HG02798 (cell line): ENCODE measurements at regions not wholly inside any gene's neighbourhood (a gene's known extent, or its start where the extent isn't known, plus 50 kb on each side); places are given as distances from the start of the nearest gene placed in this dataset.

Source experiments
- ATAC-seq: cut with Tn5 transposase; IDR thresholded peaks from one replicate; pipeline ENCODE4 v1.9.1; 2021; ENCODE audit warnings: mild to moderate bottlenecking; ENCODE audit not compliant: unreplicated experiment, poor library complexity

- ATAC-seq: no peak
Observed at GRCh38 chr1:55968661-55969060, 610.7 kb downstream of the PLPP3 start.

GRCh38 chr1:55965981-55966461 is 613.3 kb downstream of the PLPP3 start:
- ATAC-seq: no peak

DNA sequence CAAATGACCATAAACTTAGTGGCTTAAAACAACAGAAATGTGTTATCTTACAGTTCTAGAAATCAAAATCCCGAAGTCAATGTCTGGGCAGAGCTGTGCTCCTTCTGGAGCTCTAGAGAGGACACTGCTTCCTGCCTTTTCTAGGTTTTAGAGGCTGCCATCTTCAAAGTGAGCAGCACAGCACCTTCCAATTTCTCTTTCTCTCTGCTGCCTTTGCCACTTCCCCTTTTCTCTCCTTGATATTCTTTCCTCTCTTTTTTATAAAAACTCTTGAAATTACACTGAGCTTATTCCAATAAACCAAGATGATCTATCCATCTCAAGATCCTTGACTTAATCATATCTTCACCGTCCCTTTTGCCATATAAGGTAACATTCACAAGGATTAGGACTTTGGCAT is 616.9 kb downstream of the PLPP3 start:
- no peak for ATAC-seq

- no peak for ATAC-seq
Observed at GRCh38 chr1:55959136-55959548, 620.2 kb downstream of the PLPP3 start.

DNA sequence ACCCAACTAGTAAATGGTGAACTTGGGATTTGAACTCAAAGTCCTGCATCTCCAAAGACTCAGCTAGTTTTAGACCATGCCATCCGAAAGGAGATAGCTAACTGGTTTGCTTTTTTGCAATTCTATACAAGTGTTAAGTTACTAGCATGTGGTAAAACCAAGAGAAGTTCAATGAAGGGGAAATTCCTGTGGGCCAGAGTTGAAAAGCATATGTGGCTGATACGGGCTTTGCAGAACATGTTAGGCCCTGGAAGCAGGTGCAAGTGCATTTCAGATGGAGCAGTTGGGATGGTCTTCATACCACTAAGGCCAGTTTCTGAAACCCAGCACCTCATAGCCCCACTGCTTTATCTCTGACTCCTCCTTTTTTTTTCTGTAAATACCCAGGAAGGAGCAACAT is 620.9 kb downstream of the PLPP3 start:
- no peak for ATAC-seq

DNA sequence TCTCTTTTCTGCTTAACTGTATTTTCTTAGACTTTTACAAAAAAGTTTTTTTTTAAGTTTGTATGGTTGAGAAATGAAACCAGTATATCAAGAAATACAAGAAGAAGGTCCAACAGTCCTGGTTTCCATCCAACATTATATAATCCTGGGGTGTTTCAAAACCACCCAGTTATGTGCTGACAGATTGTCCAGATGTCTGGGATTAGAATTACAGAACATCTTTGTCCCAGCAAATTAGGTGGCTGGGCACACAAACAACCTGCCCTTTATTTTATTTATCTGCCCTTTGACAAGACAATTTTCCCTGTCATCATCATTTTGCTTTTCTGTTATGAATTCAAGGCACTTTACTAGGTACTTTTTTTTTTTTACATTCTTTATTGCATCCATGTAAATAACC is 622.1 kb downstream of the PLPP3 start:
- ATAC-seq: no peak

DNA sequence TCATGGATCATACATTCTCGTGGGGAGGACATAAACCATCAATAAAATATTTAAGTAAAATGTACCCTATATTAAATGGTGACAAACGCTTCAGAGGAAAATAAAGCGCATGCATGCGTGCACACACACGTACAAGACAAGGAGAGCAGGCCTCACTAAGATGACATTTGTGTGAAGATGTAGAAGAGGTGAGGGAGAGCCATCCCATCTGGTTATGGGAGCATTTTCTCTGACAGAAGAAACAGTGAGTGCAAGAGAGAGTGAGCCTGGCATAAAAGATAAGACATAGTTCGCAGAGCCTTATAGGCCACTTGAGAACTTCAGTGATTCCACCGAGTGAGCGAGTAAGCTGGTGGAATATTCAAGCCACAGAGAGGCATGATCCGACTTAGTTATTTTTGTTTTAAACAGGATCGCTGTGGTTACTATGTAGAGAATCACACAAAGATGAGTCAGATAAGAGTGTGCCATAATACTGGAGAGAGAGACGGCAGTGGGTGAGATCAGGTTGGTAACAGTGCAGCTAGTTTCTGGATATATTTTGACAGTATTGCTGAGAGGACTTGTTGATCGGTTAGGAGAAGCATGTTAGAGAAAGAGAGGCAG is 624.2 kb downstream of the PLPP3 start:
- ATAC-seq: no peak

- no peak for ATAC-seq
Observed at GRCh38 chr1:55951291-55951690, 628.1 kb downstream of the PLPP3 start.

DNA sequence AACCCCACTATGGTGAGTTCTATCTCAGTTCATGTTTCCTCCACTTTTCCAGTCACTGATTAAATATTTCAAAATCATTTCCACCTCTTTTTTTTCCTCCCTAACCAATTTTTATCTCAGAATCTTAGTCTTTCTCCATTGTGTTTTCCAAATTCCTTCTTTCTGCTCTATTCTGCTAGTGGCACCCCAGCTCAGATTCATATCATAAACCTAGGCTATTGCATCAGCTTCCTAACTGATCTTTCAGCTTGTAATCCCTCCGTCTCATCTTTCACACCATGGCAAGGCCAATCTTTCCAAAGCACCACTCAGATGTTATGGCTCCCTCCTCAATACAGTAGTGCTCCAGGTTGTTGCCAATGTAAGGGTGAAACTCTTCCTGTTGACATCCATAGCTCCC is 631.9 kb downstream of the PLPP3 start:
- no peak for ATAC-seq

GRCh38 chr1:55943721-55944435 is 635.5 kb downstream of the PLPP3 start:
- no peak for ATAC-seq

- no peak for ATAC-seq
Observed at GRCh38 chr1:55943012-55943411, 636.4 kb downstream of the PLPP3 start.

GRCh38 chr1:55939866-55940265 is 639.5 kb downstream of the PLPP3 start:
- ATAC-seq: no peak

DNA sequence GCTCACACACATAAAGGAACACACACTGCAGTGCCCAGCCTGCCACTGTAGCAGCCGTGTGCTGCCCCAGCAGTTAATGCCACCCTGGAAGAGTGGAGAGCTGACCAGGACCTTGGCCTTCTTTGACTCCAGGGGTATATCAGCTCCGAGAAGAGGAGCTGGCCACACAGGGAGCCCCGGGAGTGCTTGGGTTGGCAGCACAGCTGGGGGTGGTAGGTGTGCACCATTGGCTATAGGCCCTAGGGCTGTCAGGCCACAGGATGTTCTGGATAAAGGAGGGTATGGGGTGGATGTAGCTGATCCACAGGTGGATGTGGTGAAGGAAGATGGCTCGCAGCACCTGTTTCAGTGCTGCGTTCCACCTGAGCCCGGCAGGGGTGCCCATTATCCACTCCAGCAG is 640.5 kb downstream of the PLPP3 start:
- no peak for ATAC-seq

DNA sequence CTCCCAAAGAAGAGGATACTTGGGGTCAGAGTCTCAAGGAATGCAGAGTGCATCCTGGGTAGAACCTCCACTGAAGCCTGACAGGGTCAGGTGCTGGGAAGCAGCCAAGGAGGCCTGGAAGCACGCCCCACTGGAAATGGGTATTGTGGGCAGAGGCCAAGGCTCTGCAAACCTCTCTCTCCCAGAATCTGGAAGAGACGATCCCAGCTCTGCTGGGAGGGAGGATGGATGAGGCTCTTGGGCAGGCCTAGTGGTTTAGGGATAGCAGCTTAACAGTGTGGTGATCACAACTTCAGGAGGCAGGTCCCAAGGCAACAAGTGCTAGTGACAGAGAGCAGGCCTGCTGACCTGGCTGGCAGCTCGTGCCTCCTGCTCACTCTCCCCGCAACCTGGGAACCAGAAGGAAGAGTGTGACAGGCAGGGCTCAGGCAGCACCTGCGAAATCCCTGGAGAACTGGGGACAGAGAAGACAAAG is 641.0 kb downstream of the PLPP3 start:
- ATAC-seq: no peak

DNA sequence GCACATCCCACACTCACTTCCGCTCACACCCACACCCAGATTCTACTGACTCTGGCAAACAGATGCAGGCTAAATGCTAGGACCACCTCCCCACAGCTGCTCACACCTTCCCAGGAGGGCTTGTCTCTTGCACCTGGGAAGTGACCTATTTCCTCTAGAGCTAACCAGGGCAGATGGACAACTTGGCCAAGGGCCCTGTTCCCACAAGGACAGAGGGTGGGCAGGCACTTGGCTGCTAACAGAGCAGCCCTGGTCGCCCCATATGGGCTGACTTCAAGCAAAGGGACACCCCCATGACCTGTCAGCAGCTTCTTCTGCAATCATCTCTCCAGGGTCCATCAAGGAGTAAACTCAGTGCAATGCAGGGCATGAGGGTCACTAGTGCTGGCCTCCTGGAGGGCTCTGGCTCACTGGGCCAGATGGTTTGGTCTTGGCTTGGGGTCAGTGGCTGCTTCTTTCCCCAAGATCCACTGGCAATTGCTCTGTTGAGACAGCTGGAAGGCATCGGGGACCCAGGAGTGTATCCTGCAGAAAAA is 641.5 kb downstream of the PLPP3 start:
- no peak for ATAC-seq

GRCh38 chr1:55935236-55935635 is 644.1 kb downstream of the PLPP3 start:
- ATAC-seq: no peak

DNA sequence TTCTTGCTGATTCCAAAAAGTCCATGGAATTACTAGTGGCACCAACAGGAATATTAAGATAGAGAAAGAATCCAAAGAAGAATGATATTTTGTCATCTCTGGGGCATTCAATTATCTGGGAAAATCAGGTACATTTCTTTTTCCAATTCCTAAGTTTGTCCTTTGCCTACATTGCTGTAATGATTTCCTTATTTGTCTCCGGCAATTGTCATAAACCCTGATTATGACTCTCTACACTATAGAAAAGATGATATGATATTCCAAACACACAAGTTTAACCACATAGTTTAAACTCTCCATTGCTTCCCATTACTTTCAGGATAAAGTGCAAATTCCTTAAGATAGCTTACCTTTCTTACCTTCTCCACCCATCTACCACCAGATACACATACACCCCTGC is 647.0 kb downstream of the PLPP3 start:
- no peak for ATAC-seq

DNA sequence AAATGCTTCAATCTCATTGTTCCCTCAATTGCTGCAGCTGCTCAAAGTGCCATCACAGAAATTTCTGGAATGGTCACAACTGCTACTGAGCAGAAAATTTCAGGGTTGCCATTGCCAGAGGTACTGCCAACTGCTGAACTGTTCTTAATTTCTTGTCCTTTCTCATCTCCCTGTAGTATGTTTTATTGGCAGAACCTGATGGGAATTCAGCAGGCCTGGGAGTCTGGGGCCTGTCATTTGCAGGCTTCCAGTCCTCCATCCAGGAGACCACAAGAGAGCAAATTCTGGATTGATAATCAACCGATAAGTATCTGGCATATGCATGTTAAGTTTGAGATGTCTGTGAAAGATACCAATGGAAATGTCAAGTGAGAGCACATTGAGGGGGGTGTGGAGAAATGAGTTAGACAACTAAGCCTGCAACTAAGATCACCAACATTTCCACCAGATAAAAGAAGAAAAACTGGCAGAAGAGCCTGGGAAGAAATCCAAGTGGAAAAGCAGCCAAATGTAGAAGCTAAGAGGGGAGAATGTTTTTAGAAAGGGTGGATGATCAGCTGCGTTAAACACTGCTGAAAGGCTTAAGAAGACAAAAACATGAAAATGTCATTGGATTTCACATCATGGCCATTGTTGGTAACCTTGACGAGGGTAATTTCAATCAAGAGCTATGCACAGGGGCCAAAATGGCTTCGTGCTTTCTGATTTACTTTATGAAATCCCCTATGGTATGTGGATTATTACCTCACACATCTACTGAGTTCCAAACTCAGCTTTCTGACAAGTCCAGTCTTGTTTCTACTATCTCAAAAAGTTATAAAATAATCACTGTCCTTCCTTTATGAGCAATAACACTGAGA is 648.1 kb downstream of the PLPP3 start:
- no peak for ATAC-seq

DNA sequence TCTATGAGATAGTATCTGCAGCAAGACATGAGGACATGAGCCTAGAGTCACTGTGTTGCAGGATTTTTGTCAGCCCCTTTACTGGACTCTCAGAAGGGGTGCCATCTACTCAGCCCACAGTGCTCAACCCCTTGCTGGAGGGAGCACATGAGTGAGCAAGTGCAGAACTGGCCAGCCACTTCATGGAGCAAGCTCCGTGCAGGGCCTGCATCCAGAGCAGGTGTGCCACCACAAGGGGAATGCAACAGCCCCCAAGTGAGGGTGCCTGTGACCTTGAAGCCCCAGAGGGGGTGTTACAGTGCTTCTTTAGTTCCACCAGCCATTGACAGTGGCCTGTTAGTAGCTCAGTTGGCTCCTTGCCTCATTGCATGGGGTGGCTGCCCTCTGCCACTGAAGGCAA is 649.7 kb downstream of the PLPP3 start:
- ATAC-seq: no peak

- no peak for ATAC-seq
Observed at GRCh38 chr1:55928576-55928975, 650.8 kb downstream of the PLPP3 start.
